RCC 7860 (cell line): ENCODE measurements at regions not wholly inside any gene's neighbourhood (a gene's known extent, or its start where the extent isn't known, plus 50 kb on each side); places are given as distances from the start of the nearest gene placed in this dataset.
"Not testable (repeated sequence)": the region's sequence is repeated elsewhere in the genome, so short reads cannot be mapped to it uniquely, and the experiment has no call there.

ENCODE experiments used
- DNase-seq: peaks from one replicate; pipeline ENCODE4 v3.0.0-alpha.2; 2015; ENCODE audit warnings: low spot score
- FAIRE-seq: peaks from 2 replicates; lab custom pipeline; 2012; peaks lifted over from hg19 to GRCh38; lab: Jason Lieb, UNC

DNA sequence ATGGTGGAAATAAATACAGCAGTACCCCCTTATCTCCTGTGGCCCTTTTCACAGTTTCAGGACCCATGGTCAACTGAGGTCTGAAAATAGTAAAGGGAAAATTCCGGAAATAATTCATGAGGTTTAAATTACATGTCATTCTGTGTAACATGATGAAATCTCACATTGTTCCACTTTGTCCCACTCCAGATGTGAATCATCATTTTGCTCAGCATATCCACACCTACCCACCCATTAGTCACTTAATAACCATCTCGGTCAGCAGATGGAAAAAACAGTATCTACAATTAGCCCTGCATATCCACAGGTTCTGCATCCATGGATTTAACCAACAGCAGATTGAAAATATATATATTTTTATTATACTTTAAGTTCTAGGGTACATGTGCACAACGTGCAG is 86.9 kb upstream of the GORAB start:
- DNase-seq: no peak
- no peak for FAIRE-seq

DNA sequence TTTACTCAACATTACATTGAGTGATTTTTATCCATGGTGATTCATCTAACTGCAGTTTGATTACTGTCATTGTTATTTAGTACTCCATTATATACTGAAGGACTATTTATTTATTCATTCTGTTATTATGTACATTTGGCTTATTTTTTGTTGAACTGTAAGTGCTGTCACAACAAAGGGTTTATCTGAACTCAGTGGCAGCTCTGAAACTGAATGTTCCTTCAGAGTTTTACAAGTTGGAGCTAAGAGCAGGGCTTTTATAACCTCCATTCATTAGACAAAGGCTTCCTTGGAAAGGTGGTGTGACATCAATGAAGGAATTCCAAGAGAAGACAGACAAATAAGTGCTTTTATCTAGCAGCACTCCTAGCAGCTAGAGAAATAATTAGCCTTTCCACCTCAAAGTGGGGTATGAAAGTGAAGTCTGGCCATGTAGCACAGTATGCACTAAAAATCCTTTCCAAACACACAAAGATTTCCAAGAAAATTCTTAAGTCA is 83.3 kb upstream of the GORAB start:
- DNase-seq: no peak
- FAIRE-seq: no peak

GRCh38 chr1:170457325-170458050 is 74.5 kb upstream of the GORAB start:
- not testable (repeated sequence) for DNase-seq, FAIRE-seq

- FAIRE-seq (no peak), DNase-seq (no peak)
These were observed 72.0 kb upstream of the GORAB start for GRCh38 chr1:170460001-170460400.

GRCh38 chr1:170460414-170461155 is 71.4 kb upstream of the GORAB start:
- FAIRE-seq (no peak), DNase-seq (no peak)

- no peak for FAIRE-seq
These were observed 70.6 kb upstream of the GORAB start for GRCh38 chr1:170461291-170461747.

GRCh38 chr1:170461762-170462384 is 70.1 kb upstream of the GORAB start:
- FAIRE-seq (no peak), DNase-seq (no peak)

More at GRCh38 chr1:170461291-170461747, 70.6 kb upstream of the GORAB start:
- DNase-seq: no peak

DNA sequence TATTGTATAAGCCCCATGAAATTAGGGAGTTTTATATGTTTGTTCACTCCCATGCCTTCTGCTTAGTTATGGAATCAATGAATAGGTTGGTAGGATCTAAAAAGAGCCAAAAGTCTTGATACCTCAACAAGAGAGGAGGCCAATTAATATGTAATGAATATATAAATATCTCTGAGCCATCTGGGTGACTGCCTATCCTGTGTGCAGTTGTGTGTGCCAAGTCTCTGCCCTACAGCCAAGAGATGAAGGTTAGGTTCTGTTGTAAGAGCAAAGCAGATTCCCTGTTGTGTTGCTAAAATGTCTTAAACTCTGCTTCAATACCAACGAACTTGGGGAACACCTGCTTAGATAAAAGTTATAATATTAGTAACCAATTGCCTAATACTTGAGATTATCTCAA is 61.8 kb upstream of the GORAB start:
- no peak for FAIRE-seq
- no peak for DNase-seq

- FAIRE-seq (no peak), DNase-seq (no peak)
These were observed 60.4 kb upstream of the GORAB start for GRCh38 chr1:170471398-170472053.

- FAIRE-seq: no peak
- DNase-seq: no peak
These were observed 51.0 kb upstream of the GORAB start for GRCh38 chr1:170481000-170481399.
